GM06990 (cell line): ENCODE measurements at regions not wholly inside any gene's neighbourhood (a gene's known extent, or its start where the extent isn't known, plus 50 kb on each side); places are given as distances from the start of the nearest gene placed in this dataset.

ENCODE experiments used
- DNase-seq: peaks from one replicate; pipeline ENCODE4 v3.0.0-alpha.2; 2011; ENCODE audit not compliant: insufficient read length; ENCODE audit errors: extremely low read depth
- H3K27me3 ChIP-seq: replicated peaks from 2 replicates; pipeline ENCODE4 v1.6.0; 2011; ENCODE audit warnings: low read length; ENCODE audit not compliant: control insufficient read depth, insufficient read depth
- H3K36me3 ChIP-seq: 2 replicates; pipeline ENCODE4 v1.5.1; 2011; ENCODE audit warnings: low read length; ENCODE audit not compliant: control insufficient read depth, insufficient read depth
- H3K4me3 ChIP-seq: replicated peaks from 2 replicates; pipeline ENCODE4 v1.5.1; 2011; ENCODE audit warnings: low read depth, mild to moderate bottlenecking, control low read depth, low read length
- CTCF ChIP-seq: IDR thresholded peaks from 2 replicates; pipeline ENCODE4 v1.5.1; 2011; ENCODE audit warnings: low read length, control low read depth, mild to moderate bottlenecking, inconsistent platforms; ENCODE audit not compliant: insufficient read depth, poor library complexity, severe bottlenecking

GRCh38 chr1:194103516-194104246 lies 917.3 kb upstream of the B3GALT2 start:
- H3K36me3 ChIP-seq: no peaks in the 10 kb centered on the region
- no peak for DNase-seq
- no peak for TF ChIP-seq CTCF
- no peak overlapping the region for H3K4me3 ChIP-seq
- no peaks in the 10 kb centered on the region for H3K27me3 ChIP-seq

- H3K36me3 ChIP-seq: no peaks in the 10 kb centered on the region
Measured at GRCh38 chr1:194103101-194103500, 916.7 kb upstream of the B3GALT2 start.

GRCh38 chr1:194102607-194103006 lies 916.2 kb upstream of the B3GALT2 start:
- no peak overlapping the region for H3K4me3 ChIP-seq
- peak; percentile 44 for TF ChIP-seq CTCF
- no peaks in the 10 kb centered on the region for H3K36me3 ChIP-seq
- DNase-seq: no peak
- no peaks in the 10 kb centered on the region for H3K27me3 ChIP-seq

More at GRCh38 chr1:194103101-194103500, 916.7 kb upstream of the B3GALT2 start:
- DNase-seq: no peak
- Histone ChIP-seq H3K27me3 (no peaks in the 10 kb centered on the region), H3K4me3 (no peak overlapping the region)
- TF ChIP-seq CTCF: no peak

GRCh38 chr1:194084755-194085154 lies 898.3 kb upstream of the B3GALT2 start:
- no peak for TF ChIP-seq CTCF
- DNase-seq: no peak
- Histone ChIP-seq H3K4me3 (no peak overlapping the region), H3K36me3 (no peaks in the 10 kb centered on the region), H3K27me3 (no peaks in the 10 kb centered on the region)

- TF ChIP-seq CTCF: no peak
- DNase-seq: no peak
- H3K36me3 ChIP-seq: no peaks in the 10 kb centered on the region
- no peaks in the 10 kb centered on the region for H3K27me3 ChIP-seq
- no peak overlapping the region for H3K4me3 ChIP-seq
Measured at GRCh38 chr1:194081444-194081843, 895.0 kb upstream of the B3GALT2 start.

- H3K4me3 ChIP-seq: no peak overlapping the region
- TF ChIP-seq CTCF: no peak
- no peaks in the 10 kb centered on the region for H3K36me3 ChIP-seq
- DNase-seq: no peak
- no peaks in the 10 kb centered on the region for H3K27me3 ChIP-seq
Measured at GRCh38 chr1:194080826-194081225, 894.4 kb upstream of the B3GALT2 start.
